ENCODE measurements at regions not wholly inside any gene's neighbourhood (a gene's known extent, or its start where the extent isn't known, plus 50 kb on each side); places are given as distances from the start of the nearest gene placed in this dataset.

DNA sequence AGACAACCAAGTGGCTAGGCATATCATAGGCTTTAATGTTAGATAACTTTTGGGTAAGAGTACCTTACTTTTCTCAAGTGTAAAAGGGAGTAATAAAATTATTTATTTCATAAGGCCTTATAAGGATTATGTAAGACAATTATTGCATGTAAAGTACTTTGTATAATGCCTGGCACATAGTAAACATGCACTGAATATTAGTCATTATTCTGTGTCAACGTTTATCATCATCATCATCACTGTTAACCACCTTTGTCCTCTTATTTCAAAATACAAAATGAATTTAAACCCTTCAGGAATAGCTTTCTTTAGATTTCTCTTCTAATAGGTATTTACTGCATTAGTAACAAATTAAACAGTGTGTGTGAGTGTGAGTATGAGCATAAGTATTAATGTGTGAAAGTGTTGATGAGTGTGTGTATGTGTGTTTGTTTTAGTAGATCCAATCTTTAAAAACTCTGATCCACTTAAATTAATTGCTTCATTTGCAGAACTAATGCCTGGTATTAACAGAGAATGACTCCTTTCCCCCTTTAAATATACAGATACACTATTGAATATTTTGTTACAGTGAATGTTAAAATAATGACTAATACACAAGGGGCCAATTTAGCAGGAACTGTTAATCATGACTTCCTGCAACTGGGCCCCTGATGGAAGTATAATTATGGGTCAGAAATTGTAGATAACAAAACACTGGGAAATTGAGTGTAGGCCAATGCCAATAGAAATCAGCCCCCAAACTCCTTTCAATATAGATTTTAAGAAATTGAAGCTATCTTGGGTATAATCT lies 213.3 kb upstream of the FZD8 start:
- WGBS, 2 donors: 56 to 59% methylated on average over 1 of the region's 1 CpG
- no peaks in the 10 kb centered on the region for H3K4me1 ChIP-seq
- DNase-seq (ENCODE audit: low spot score in 2 of 2): no peak
- H3K4me3 ChIP-seq: no peak overlapping the region
- H3K27me3 ChIP-seq: no peaks in the 10 kb centered on the region
- H3K27ac ChIP-seq: no peak overlapping the region
- TF ChIP-seq, protein P1, sequence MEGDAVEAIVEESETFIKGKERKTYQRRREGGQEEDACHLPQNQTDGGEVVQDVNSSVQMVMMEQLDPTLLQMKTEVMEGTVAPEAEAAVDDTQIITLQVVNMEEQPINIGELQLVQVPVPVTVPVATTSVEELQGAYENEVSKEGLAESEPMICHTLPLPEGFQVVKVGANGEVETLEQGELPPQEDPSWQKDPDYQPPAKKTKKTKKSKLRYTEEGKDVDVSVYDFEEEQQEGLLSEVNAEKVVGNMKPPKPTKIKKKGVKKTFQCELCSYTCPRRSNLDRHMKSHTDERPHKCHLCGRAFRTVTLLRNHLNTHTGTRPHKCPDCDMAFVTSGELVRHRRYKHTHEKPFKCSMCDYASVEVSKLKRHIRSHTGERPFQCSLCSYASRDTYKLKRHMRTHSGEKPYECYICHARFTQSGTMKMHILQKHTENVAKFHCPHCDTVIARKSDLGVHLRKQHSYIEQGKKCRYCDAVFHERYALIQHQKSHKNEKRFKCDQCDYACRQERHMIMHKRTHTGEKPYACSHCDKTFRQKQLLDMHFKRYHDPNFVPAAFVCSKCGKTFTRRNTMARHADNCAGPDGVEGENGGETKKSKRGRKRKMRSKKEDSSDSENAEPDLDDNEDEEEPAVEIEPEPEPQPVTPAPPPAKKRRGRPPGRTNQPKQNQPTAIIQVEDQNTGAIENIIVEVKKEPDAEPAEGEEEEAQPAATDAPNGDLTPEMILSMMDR (IDR thresholded peaks at IDR 0.05): no peak
- TF ChIP-seq EP300 (IDR thresholded peaks at IDR 0.05) (no peak), POLR2A (IDR thresholded peaks at IDR 0.05) (no peak)
- peaks cover 0 to 7% (median 0%) of the 10 kb centered on the region in 4 donors for H3K9me3 ChIP-seq
- no peaks in the 10 kb centered on the region for H3K36me3 ChIP-seq

DNA sequence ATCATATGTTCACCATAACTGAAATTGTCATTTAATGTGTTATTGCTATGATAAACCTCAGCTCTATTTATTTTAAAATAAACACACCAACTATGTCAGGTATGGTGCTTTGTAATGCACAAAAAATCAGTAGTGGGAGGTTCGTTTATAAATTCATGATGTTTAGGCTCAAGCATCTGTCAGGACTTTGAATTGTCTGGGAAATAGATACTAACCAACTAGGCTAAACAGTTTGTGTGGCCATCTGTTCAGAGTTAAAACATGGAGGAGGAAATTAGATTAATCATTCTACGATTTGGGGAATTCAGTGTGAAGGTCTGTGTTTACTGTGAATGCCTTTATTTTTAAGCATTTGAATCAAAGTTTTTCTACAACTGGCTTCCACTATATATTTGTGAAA lies 212.6 kb upstream of the FZD8 start:
- H3K27ac ChIP-seq: no peak overlapping the region
- TF ChIP-seq POLR2A (IDR thresholded peaks at IDR 0.05): no peak
- no peak for TF ChIP-seq EP300 (IDR thresholded peaks at IDR 0.05)
- TF ChIP-seq, protein P1 (IDR thresholded peaks at IDR 0.05): no peak
- no peaks in the 10 kb centered on the region for H3K27me3 ChIP-seq
- H3K36me3 ChIP-seq: no peaks in the 10 kb centered on the region
- peaks cover 0 to 7% (median 0%) of the 10 kb centered on the region in 4 donors for H3K9me3 ChIP-seq
- WGBS, 2 donors: 75 to 87% methylated on average over 2 of the region's 2 CpGs
- H3K4me1 ChIP-seq: no peaks in the 10 kb centered on the region
- no peak overlapping the region for H3K4me3 ChIP-seq
- no peak for DNase-seq (ENCODE audit: low spot score in 2 of 2)

DNA sequence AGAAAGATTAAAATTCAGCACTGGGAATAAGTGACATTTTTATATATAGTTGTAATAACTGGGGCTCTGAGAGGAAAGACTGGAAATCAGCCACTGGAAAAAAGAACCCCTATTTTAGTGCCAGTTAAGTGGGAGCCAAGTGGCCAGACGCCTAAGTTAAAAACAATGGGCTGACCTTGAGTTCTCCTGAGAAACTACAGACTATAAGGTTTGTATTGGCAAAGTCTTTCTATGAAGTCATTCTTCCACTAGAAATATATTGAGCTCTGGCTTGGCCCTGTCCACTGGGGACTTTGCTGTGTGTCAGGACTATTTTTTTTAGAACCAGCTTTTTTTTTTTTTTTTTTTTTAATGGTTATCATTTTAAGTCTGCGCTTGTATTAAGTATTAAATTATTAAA lies 210.6 kb upstream of the FZD8 start:
- H3K9me3 ChIP-seq: no peaks in the 10 kb centered on the region
- H3K27me3 ChIP-seq: no peaks in the 10 kb centered on the region
- no peak overlapping the region for H3K4me3 ChIP-seq
- no peaks in the 10 kb centered on the region for H3K4me1 ChIP-seq
- no peaks in the 10 kb centered on the region for H3K36me3 ChIP-seq
- 41 to 49% methylated on average over 2 of the region's 2 CpGs for WGBS, 2 donors
- TF ChIP-seq POLR2A (IDR thresholded peaks at IDR 0.05): no peak
- TF ChIP-seq EP300 (IDR thresholded peaks at IDR 0.05): no peak
- TF ChIP-seq, protein P1 (IDR thresholded peaks at IDR 0.05): no peak
- H3K27ac ChIP-seq: no peak overlapping the region
- no peak for DNase-seq (ENCODE audit: low spot score in 2 of 2)

DNA sequence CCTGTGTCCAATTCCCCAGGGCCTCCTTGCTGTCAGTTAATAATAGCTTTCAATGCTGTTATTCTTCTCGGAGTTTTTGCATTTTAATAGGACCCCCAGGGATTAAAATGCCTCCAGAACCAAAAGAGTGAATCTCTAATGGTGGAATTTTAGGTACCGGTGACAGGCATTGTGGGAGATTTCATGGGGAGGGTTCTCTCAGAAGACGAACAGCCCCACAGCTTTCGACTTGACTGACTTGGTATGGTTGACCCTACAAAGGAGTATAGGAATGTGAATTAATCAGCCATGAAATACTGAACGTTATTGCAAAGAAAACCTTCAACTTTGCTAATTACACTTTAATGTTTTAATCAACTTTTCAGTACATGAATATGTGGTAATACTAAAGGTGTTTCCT lies 206.3 kb upstream of the FZD8 start:
- H3K36me3 ChIP-seq: no peaks in the 10 kb centered on the region
- H3K4me1 ChIP-seq: peaks cover 0 to 12% (median 5%) of the 10 kb centered on the region in 4 donors
- WGBS, 2 donors: 66 to 68% methylated on average over 5 of the region's 5 CpGs
- no peak overlapping the region for H3K27ac ChIP-seq
- H3K9me3 ChIP-seq: no peaks in the 10 kb centered on the region
- TF ChIP-seq EP300 (IDR thresholded peaks at IDR 0.05) (no peak), POLR2A (IDR thresholded peaks at IDR 0.05) (no peak)
- TF ChIP-seq, protein P1 (IDR thresholded peaks at IDR 0.05): no peak
- no peak for DNase-seq (ENCODE audit: low spot score in 2 of 2)
- H3K4me3 ChIP-seq: no peak overlapping the region
- H3K27me3 ChIP-seq: no peaks in the 10 kb centered on the region

DNA sequence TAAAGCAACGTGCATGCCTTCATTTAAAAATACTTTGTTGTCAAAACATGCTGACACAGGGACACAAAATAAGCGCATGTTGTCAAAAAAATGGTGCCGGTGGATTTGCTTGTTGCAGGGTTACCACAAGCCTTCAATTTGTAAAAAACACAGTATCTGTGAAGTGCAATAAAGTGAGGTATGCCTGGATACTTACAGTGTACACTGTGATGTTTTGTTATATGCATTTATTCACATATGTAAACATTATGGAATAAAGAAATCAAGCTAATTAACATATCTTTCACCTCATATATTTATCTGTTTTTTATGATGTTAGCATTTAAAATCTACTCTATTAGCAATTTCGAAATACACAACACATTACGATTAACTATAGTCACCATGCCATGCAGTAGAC lies 202.6 kb upstream of the FZD8 start:
- TF ChIP-seq POLR2A (IDR thresholded peaks at IDR 0.05) (no peak), EP300 (IDR thresholded peaks at IDR 0.05) (no peak)
- TF ChIP-seq, protein P1 (IDR thresholded peaks at IDR 0.05): no peak
- WGBS, 2 donors: 79 to 81% methylated on average over 5 of the region's 5 CpGs
- no peak overlapping the region for H3K4me3 ChIP-seq
- no peaks in the 10 kb centered on the region for H3K36me3 ChIP-seq
- H3K4me1 ChIP-seq: peaks cover 0 to 13% (median 5%) of the 10 kb centered on the region in 4 donors
- H3K27me3 ChIP-seq: no peaks in the 10 kb centered on the region
- no peak for DNase-seq (ENCODE audit: low spot score in 2 of 2)
- no peak overlapping the region for H3K27ac ChIP-seq
- H3K9me3 ChIP-seq: peaks cover 0 to 20% (median 3%) of the 10 kb centered on the region in 4 donors
